Right lobe of liver (tissue), 4 donors: ENCODE measurements at regions not wholly inside any gene's neighbourhood (a gene's known extent, or its start where the extent isn't known, plus 50 kb on each side); places are given as distances from the start of the nearest gene placed in this dataset.

Experiments used
- POLR2A ChIP-seq: fragments of 450-650 bp; IDR thresholded peaks from one replicate; pipeline ENCODE4 v1.6.1; 2017; ENCODE audit warnings: antibody characterized with exemption, mild to moderate bottlenecking
- TF ChIP-seq, protein P1 (sequence below), 4 donors: fragments of 200-600 bp in 3 of 4; fragments of 450-650 bp in 1 of 4; IDR thresholded peaks; one replicate each; pipeline versions ENCODE4 v1.5.1 to v1.8.0; 2016 to 2022; ENCODE audit warnings: antibody characterized with exemption in 4 of 4, mild to moderate bottlenecking in 2 of 4
- donor health status: DM: no; HTN: no; CAD: no.
- donor health status: DM: no; HTN: no; CAD: no.
- donor health status: DM: no; HTN: yes; CAD: no.

DNA sequence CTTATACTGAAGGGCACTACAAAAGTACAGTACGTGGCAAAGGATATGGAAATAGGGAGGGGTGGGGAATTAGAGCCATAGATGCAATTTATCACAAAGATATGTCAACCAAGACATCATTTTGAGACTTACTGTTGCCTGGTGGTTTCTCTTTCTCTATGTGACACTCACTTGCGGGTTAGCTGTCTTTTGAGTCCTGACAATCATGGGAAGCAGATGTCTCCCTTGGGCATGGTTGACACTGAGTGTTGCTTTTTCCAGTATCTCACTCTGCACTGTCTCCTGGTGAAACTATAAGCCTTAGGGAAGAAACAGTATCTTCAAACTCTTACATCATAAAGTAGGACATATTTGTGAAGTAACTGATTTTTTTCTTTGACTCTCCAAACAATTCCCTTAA, 383.5 kb upstream of the LCORL start:
- TF ChIP-seq, protein P1, sequence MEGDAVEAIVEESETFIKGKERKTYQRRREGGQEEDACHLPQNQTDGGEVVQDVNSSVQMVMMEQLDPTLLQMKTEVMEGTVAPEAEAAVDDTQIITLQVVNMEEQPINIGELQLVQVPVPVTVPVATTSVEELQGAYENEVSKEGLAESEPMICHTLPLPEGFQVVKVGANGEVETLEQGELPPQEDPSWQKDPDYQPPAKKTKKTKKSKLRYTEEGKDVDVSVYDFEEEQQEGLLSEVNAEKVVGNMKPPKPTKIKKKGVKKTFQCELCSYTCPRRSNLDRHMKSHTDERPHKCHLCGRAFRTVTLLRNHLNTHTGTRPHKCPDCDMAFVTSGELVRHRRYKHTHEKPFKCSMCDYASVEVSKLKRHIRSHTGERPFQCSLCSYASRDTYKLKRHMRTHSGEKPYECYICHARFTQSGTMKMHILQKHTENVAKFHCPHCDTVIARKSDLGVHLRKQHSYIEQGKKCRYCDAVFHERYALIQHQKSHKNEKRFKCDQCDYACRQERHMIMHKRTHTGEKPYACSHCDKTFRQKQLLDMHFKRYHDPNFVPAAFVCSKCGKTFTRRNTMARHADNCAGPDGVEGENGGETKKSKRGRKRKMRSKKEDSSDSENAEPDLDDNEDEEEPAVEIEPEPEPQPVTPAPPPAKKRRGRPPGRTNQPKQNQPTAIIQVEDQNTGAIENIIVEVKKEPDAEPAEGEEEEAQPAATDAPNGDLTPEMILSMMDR (IDR thresholded peaks at IDR 0.05), result no peak
- no peak for TF ChIP-seq POLR2A
